HFFc6 (cell line): ENCODE measurements at regions not wholly inside any gene's neighbourhood (a gene's known extent, or its start where the extent isn't known, plus 50 kb on each side); places are given as distances from the start of the nearest gene placed in this dataset.

Experiments used
- DNase-seq: peaks from one replicate; pipeline ENCODE4 v3.0.0-alpha.2; 2018
- H3K27ac Mint-ChIP-seq: 2 replicates; pipeline ENCODE4 v1.8.0; 2020; ENCODE audit warnings: mild to moderate bottlenecking, mixed read lengths
- H3K27me3 Mint-ChIP-seq: 2 replicates; pipeline ENCODE4 v1.8.0; 2021; ENCODE audit warnings: mild to moderate bottlenecking, moderate library complexity, mixed read lengths; ENCODE audit not compliant: insufficient read depth
- H3K36me3 Mint-ChIP-seq: 2 replicates; pipeline ENCODE4 v1.8.0; 2021; ENCODE audit warnings: low read depth, mixed read lengths
- H3K4me1 Mint-ChIP-seq: 2 replicates; pipeline ENCODE4 v1.8.0; 2020; ENCODE audit warnings: low read depth, mixed read lengths
- H3K4me3 Mint-ChIP-seq: 2 replicates; pipeline ENCODE4 v1.8.0; 2020; ENCODE audit warnings: mild to moderate bottlenecking, moderate library complexity, mixed read lengths
- H3K9me3 Mint-ChIP-seq: 2 replicates; pipeline ENCODE4 v1.8.0; 2020; ENCODE audit warnings: mild to moderate bottlenecking, mixed read lengths
- TF ChIP-seq, protein P1 (sequence below): fragments of 200-600 bp; sonication (generic); IDR thresholded peaks from 2 replicates; pipeline ENCODE4 v1.5.0; 2021; ENCODE audit warnings: antibody characterized with exemption, mild to moderate bottlenecking

DNA sequence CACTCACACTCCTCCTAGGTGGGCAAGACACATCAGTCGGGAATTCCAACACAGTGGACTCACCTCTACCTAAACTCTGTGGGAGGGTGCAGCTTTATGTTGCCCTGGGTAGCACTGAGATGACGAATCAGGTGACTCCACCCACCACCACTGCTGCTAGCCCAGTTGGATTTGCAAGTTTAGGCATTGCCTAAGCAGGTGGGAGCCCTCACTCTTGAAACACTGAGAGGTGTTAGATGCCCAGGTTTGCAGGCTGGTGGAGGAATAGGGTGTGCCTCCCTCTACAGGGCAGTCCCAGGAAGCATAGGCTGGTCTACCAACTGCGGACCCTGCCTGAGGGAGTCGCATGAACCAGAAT lies 708.9 kb downstream of the POM121L12 start:
- Mint-ChIP-seq H3K4me3 (no peak overlapping the region), H3K9me3 (peaks cover 65% of the 10 kb centered on the region), H3K36me3 (peaks cover 5% of the 10 kb centered on the region; the same call in 1 of the 2 replicates), H3K4me1 (no peaks in the 10 kb centered on the region), H3K27me3 (no peaks in the 10 kb centered on the region; the same call in none of the 2 replicates), H3K27ac (no peak overlapping the region)
- no peak for DNase-seq
- TF ChIP-seq, protein P1, sequence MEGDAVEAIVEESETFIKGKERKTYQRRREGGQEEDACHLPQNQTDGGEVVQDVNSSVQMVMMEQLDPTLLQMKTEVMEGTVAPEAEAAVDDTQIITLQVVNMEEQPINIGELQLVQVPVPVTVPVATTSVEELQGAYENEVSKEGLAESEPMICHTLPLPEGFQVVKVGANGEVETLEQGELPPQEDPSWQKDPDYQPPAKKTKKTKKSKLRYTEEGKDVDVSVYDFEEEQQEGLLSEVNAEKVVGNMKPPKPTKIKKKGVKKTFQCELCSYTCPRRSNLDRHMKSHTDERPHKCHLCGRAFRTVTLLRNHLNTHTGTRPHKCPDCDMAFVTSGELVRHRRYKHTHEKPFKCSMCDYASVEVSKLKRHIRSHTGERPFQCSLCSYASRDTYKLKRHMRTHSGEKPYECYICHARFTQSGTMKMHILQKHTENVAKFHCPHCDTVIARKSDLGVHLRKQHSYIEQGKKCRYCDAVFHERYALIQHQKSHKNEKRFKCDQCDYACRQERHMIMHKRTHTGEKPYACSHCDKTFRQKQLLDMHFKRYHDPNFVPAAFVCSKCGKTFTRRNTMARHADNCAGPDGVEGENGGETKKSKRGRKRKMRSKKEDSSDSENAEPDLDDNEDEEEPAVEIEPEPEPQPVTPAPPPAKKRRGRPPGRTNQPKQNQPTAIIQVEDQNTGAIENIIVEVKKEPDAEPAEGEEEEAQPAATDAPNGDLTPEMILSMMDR: no peak

DNA sequence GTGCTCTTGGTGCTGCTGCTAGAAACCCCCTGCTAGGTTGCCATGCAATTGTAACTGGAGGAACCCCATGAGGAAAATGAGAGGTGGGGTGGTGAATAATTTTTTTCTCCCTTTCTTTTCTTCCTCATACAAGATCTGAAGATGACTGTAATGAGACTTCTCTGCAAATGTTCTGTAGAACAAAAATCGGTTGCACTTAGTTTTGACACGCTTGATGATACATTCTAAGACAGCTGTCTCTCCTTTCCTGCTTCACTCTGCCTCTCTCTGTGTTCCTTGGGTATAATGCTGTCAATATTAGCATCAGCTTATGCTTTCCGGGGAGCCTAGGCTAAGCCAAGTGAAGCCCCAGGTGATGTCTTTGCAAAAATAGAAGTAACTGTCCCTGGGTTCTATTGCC lies 721.5 kb downstream of the POM121L12 start:
- DNase-seq: no peak
- TF ChIP-seq, protein P1: no peak
- Mint-ChIP-seq H3K9me3 (peaks cover 38% of the 10 kb centered on the region), H3K36me3 (peaks cover 5% of the 10 kb centered on the region; the same call in 1 of the 2 replicates), H3K4me1 (no peaks in the 10 kb centered on the region), H3K27me3 (no peaks in the 10 kb centered on the region), H3K27ac (no peak overlapping the region), H3K4me3 (no peak overlapping the region)

DNA sequence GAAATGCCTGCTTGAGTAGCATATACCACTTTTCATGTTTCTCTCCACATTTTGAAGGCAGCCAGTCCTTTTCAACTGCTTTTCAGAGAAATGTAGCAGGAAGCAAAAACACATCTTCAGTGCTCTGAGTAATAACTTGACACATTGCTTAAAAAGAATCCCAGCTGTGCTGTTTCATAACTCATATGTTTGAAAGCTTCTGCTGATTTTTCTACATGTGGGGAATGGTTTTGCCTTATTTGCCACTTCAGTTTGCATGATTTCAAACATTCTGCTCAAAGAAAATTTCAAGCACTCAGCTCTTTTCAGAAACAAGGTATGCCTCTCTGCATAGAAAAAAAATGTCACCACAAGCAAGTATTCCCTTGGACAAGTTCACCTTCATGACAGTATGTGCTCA lies 732.8 kb downstream of the POM121L12 start:
- no peaks in the 10 kb centered on the region; the same call in 1 of the 2 replicates for H3K27me3 Mint-ChIP-seq
- H3K4me3 Mint-ChIP-seq: no peak overlapping the region
- no peaks in the 10 kb centered on the region for H3K4me1 Mint-ChIP-seq
- peaks cover 56% of the 10 kb centered on the region for H3K9me3 Mint-ChIP-seq
- H3K27ac Mint-ChIP-seq: no peak overlapping the region
- DNase-seq: no peak
- no peaks in the 10 kb centered on the region for H3K36me3 Mint-ChIP-seq
- TF ChIP-seq, protein P1: no peak

DNA sequence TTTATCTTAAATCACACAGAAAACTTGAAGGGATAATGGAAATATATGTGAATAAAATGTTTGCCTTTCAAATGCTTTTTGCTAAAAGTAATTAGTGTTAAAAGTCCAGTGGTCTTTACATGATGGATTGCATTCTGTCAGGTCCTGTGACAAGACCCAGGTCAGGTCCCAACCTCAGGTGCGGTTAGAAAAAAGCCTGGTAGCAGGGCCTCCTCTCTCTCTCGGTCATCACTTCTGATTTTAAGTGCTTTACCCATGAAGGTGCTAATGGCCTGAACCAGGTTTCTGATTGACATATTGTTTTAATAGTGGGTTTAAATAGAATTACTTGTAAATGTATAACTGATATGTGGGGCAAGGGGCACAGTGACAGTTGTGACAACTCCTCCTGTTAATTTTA lies 736.3 kb downstream of the POM121L12 start:
- H3K4me3 Mint-ChIP-seq: no peak overlapping the region
- no peaks in the 10 kb centered on the region; the same call in 1 of the 2 replicates for H3K27me3 Mint-ChIP-seq
- no peaks in the 10 kb centered on the region for H3K36me3 Mint-ChIP-seq
- TF ChIP-seq, protein P1: no peak
- H3K9me3 Mint-ChIP-seq: peaks cover 51% of the 10 kb centered on the region
- no peaks in the 10 kb centered on the region for H3K4me1 Mint-ChIP-seq
- H3K27ac Mint-ChIP-seq: no peak overlapping the region
- DNase-seq: no peak

DNA sequence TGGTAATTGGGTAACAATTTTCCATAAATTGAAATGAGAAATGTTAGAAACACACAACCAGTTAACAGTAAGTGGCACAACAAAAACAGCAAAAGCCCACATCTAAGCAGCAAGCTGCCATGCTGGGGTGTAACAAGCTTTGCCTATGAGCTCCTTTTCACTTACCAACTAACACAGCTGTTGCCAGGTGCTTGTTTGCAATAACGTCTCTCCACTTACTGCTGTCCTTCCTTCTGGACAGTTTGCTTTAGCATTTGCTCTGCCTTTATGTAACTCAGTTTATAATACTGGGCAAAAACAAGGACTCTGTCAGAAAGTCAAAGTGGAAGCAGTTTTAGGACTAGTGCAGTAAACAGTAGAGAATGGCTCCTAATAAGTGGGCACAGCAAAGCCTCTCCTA lies 740.9 kb downstream of the POM121L12 start:
- TF ChIP-seq, protein P1: no peak
- Mint-ChIP-seq H3K4me3 (no peak overlapping the region), H3K27me3 (no peaks in the 10 kb centered on the region; the same call in 1 of the 2 replicates), H3K4me1 (no peaks in the 10 kb centered on the region), H3K9me3 (peaks cover 33% of the 10 kb centered on the region), H3K36me3 (no peaks in the 10 kb centered on the region), H3K27ac (no peak overlapping the region)
- DNase-seq: no peak

DNA sequence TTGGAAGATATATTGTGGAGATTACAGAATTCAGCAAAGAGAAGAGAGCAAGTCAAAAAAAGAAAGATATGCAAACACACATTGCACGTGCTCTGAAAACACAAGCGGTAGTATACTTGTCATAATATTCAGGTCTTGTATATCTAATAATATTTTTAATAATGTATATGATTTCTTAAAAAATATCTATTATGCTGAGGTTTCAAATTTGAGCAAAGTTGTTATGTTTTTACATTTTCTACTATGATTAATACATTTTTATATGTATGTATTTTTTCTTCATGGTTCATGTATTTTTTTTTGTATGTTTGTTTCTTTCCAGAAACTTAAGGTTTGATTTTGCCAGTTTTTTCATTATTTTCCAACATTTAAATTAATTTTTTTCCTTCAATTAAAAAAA lies 752.4 kb upstream of the VSTM2A start:
- Mint-ChIP-seq H3K4me3 (no peak overlapping the region), H3K36me3 (no peaks in the 10 kb centered on the region), H3K9me3 (peaks cover 22% of the 10 kb centered on the region), H3K27ac (no peak overlapping the region), H3K27me3 (no peaks in the 10 kb centered on the region), H3K4me1 (no peaks in the 10 kb centered on the region)
- TF ChIP-seq, protein P1: no peak
- no peak for DNase-seq
